Caco-2 (cell line): ENCODE measurements at regions not wholly inside any gene's neighbourhood (a gene's known extent, or its start where the extent isn't known, plus 50 kb on each side); places are given as distances from the start of the nearest gene placed in this dataset.

Experiments used
- BruUV-seq: library from RNA; stranded (reverse); fragments of 400-500 nt; replicated peaks from 2 replicates; lab custom pipeline; 2021; lab: Mats Ljungman, UMichigan
- CTCF ChIA-PET: fragments of 300-600 bp; sonication (Branson Sonifier 250); formaldehyde crosslinking; loops from one replicate; lab custom pipeline; 2022; ENCODE audit warnings: antibody characterized with exemption; lab: Charles Lee
- POLR2A ChIA-PET: fragments of 300-600 bp; sonication (Branson Sonifier 250); formaldehyde crosslinking; loops from one replicate; lab custom pipeline; 2022; ENCODE audit warnings: antibody characterized with exemption; lab: Charles Lee
- DNase-seq, 2 experiments: peaks; one replicate each; pipeline versions ENCODE4 v3.0.0 to v3.0.0-alpha.2; 2020 to 2022
- H3K27me3 ChIP-seq: replicated peaks from 2 replicates; pipeline ENCODE4 v1.6.0; 2011; ENCODE audit warnings: low read length; ENCODE audit not compliant: control insufficient read depth, insufficient read depth
- H3K36me3 ChIP-seq: 2 replicates; pipeline ENCODE4 v1.5.1; 2011; ENCODE audit warnings: low read length; ENCODE audit not compliant: control insufficient read depth, insufficient read depth
- H3K4me1 ChIP-seq: fragments of 250-450 bp; sonication (Bioruptor Pico); 2 replicates; pipeline ENCODE4 v1.5.1; 2020; ENCODE audit warnings: mild to moderate bottlenecking
- H3K4me3 ChIP-seq: 2 replicates; pipeline ENCODE4 v1.5.1; 2011; ENCODE audit warnings: low read depth, mild to moderate bottlenecking, control low read depth, low read length
- H3K9me3 ChIP-seq: fragments of 250-450 bp; sonication (Bioruptor Pico); 2 replicates; pipeline ENCODE4 v1.5.1; 2020; ENCODE audit warnings: mild to moderate bottlenecking, moderate library complexity
- H3K27ac Mint-ChIP-seq: one replicate; pipeline ENCODE4 v1.8.0; 2022; ENCODE audit warnings: mixed read lengths; ENCODE audit not compliant: unreplicated experiment
- H3K27me3 Mint-ChIP-seq: one replicate; pipeline ENCODE4 v1.8.0; 2022; ENCODE audit warnings: mixed read lengths; ENCODE audit not compliant: insufficient read depth, unreplicated experiment
- H3K36me3 Mint-ChIP-seq: one replicate; pipeline ENCODE4 v1.8.0; 2022; ENCODE audit warnings: mild to moderate bottlenecking, mixed read lengths; ENCODE audit not compliant: insufficient read depth, unreplicated experiment
- H3K4me1 Mint-ChIP-seq: one replicate; pipeline ENCODE4 v1.8.0; 2022; ENCODE audit warnings: low read depth, mixed read lengths; ENCODE audit not compliant: unreplicated experiment
- H3K4me3 Mint-ChIP-seq: one replicate; pipeline ENCODE4 v1.8.0; 2022; ENCODE audit warnings: mild to moderate bottlenecking, moderate library complexity, mixed read lengths; ENCODE audit not compliant: unreplicated experiment
- H3K9me3 Mint-ChIP-seq: one replicate; pipeline ENCODE4 v1.8.0; 2022; ENCODE audit warnings: mixed read lengths; ENCODE audit not compliant: unreplicated experiment
- CTCF ChIP-seq, 2 experiments: fragments of 200-600 bp in 1 of 2; IDR thresholded peaks; 1 replicate in 1 of 2; 2 replicates in 1 of 2; pipeline versions ENCODE4 v1.5.1 to v1.8.0; 2011 to 2022; ENCODE audit warnings: antibody characterized with exemption in 1 of 2, control low read depth in 1 of 2, inconsistent platforms in 1 of 2, low read depth in 1 of 2, low read length in 1 of 2, mild to moderate bottlenecking in 1 of 2, moderate library complexity in 1 of 2; ENCODE audit not compliant: insufficient read depth in 1 of 2, severe bottlenecking in 1 of 2, unreplicated experiment in 1 of 2
- intact Hi-C: fragments of 100-400 bp; cut with micrococcal nuclease; formaldehyde crosslinking; loops from one replicate; pipeline ENCODE4 v1.10.0; 2022; ENCODE audit not compliant: unreplicated experiment

- H3K27me3 Mint-ChIP-seq: no peaks in the 10 kb centered on the region
- POLR2A ChIA-PET: no interaction called here
- CTCF ChIA-PET: no interaction called here
Measured at GRCh38 chr5:67476995-67477394, 280.4 kb upstream of the CD180 start.

GRCh38 chr5:67476531-67476930 is 279.9 kb upstream of the CD180 start:
- Histone ChIP-seq H3K4me1 (peaks cover 10% of the 10 kb centered on the region; the same call in 1 of the 2 replicates), H3K27me3 (no peaks in the 10 kb centered on the region), H3K4me3 (no peak overlapping the region), H3K9me3 (no peaks in the 10 kb centered on the region), H3K36me3 (no peaks in the 10 kb centered on the region)
- ChIA-PET POLR2A (no interaction called here), CTCF (no interaction called here)
- Mint-ChIP-seq H3K4me1 (no peaks in the 10 kb centered on the region), H3K27ac (no peak overlapping the region), H3K9me3 (no peaks in the 10 kb centered on the region), H3K4me3 (no peak overlapping the region), H3K27me3 (no peaks in the 10 kb centered on the region), H3K36me3 (no peaks in the 10 kb centered on the region)
- peak in 1 of 2 experiments; percentile 11 for DNase-seq
- no TSS peak for BruUV-seq
- no peak for TF ChIP-seq CTCF (IDR thresholded peaks at IDR 0.05; ENCODE audit: insufficient read depth in 1 of 2, low read depth in 1 of 2, low read length in 1 of 2, severe bottlenecking in 1 of 2, unreplicated experiment in 1 of 2)
- intact Hi-C loops: no loop called here

More at GRCh38 chr5:67476995-67477394, 280.4 kb upstream of the CD180 start:
- H3K9me3 ChIP-seq: no peaks in the 10 kb centered on the region
- no peak for DNase-seq
- no peaks in the 10 kb centered on the region for H3K36me3 ChIP-seq
- H3K27me3 ChIP-seq: no peaks in the 10 kb centered on the region
- no peak overlapping the region for H3K27ac Mint-ChIP-seq
- no peaks in the 10 kb centered on the region for H3K36me3 Mint-ChIP-seq
- H3K4me1 ChIP-seq: peaks cover 10% of the 10 kb centered on the region; the same call in 1 of the 2 replicates
- no peak for TF ChIP-seq CTCF (IDR thresholded peaks at IDR 0.05; ENCODE audit: insufficient read depth in 1 of 2, low read depth in 1 of 2, low read length in 1 of 2, severe bottlenecking in 1 of 2, unreplicated experiment in 1 of 2)
- no peaks in the 10 kb centered on the region for H3K4me1 Mint-ChIP-seq
- no peak overlapping the region for H3K4me3 Mint-ChIP-seq
- no peak overlapping the region for H3K4me3 ChIP-seq
- intact Hi-C loops: no loop called here
- no TSS peak for BruUV-seq
- no peaks in the 10 kb centered on the region for H3K9me3 Mint-ChIP-seq

GRCh38 chr5:67475489-67475888 is 278.9 kb upstream of the CD180 start:
- no peaks in the 10 kb centered on the region for H3K4me1 Mint-ChIP-seq
- H3K9me3 Mint-ChIP-seq: no peaks in the 10 kb centered on the region
- intact Hi-C loops: no loop called here

More at GRCh38 chr5:67475489-67475888, 278.9 kb upstream of the CD180 start:
- no peaks in the 10 kb centered on the region for H3K27me3 Mint-ChIP-seq
- Histone ChIP-seq H3K27me3 (no peaks in the 10 kb centered on the region), H3K9me3 (no peaks in the 10 kb centered on the region; the same call in 1 of the 2 replicates), H3K36me3 (no peaks in the 10 kb centered on the region), H3K4me1 (peaks cover 10% of the 10 kb centered on the region; the same call in 1 of the 2 replicates), H3K4me3 (no peak overlapping the region)
- no TSS peak for BruUV-seq
- no peaks in the 10 kb centered on the region for H3K36me3 Mint-ChIP-seq
- H3K27ac Mint-ChIP-seq: no peak overlapping the region
- TF ChIP-seq CTCF (IDR thresholded peaks at IDR 0.05; ENCODE audit: insufficient read depth in 1 of 2, low read depth in 1 of 2, low read length in 1 of 2, severe bottlenecking in 1 of 2, unreplicated experiment in 1 of 2): no peak
- ChIA-PET POLR2A (no interaction called here), CTCF (no interaction called here)
- no peak overlapping the region for H3K4me3 Mint-ChIP-seq
- no peak for DNase-seq
